Stimulated activated CD8-positive, alpha-beta memory T cell treated with anti-CD3 and anti-CD28 coated beads, Interleukin-4, amount 100 ng/mL, for 48 hours (primary cell): ENCODE measurements at regions not wholly inside any gene's neighbourhood (a gene's known extent, or its start where the extent isn't known, plus 50 kb on each side); places are given as distances from the start of the nearest gene placed in this dataset.

Experiments used
- DNase-seq: peaks from one replicate; pipeline ENCODE4 v3.0.0-alpha.2; 2020

DNA sequence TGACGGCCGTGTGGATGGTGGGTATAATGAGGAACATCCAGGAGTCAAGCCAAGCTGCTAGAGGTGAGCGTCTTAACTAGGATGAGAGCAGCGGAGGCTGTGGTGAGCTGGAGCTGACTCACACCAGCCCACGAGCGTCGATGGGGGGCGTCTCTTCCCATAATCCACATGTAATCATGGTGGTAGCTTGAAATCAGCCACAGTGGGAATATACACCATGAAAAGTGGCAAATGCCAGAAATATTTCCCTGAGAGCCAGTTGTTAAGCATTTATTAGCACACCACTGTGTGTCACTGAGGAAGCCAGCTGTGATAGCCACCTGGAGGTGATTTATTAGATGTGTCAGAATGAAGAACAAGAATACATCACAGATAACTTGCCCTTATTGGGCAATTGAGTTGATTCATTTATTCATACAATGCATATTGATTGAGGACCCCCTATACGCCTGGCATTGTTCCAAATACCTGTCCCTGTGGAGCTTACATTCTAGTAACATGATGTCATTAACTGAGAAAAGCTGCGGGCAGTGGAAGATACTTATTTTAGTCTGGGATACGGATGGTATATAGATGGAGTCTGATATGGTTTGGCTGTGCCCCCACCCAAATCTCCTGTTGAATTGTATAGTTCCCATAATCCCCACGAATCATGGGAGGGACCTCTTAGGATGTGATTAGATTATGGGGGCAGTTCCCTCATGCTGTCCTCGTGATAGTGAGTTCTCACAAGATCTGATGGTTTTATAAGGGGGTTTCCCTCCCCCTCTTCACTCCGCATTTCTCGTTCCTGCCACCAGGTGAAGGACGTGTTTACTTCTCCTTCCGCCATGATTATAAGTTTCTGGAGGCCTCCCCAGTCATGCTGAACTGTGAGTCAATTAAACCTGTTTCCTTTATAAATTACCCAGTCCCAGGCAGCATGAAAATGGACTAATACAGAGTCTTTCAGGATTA is 473.4 kb downstream of the METTL15 start:
- DNase-seq = no peak

DNA sequence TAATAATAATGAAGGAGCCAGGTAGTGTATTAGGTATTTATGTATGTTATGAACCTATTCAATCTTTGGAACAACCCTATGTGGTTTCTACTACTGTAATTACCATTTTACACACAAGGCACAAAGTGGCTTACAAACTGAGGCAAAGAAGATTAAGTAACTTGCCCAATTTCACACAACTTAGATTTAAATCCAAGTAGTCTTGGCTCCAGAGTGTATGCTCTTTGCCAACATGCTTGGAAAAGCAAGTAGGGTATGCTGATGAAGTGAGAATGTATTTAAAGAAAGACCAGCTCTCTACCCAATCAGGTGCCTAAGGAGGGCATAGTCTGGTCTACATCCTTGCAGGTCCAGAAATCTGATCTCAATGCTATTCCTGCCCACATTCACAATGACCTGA is 463.2 kb downstream of the METTL15 start:
- DNase-seq = no peak

DNA sequence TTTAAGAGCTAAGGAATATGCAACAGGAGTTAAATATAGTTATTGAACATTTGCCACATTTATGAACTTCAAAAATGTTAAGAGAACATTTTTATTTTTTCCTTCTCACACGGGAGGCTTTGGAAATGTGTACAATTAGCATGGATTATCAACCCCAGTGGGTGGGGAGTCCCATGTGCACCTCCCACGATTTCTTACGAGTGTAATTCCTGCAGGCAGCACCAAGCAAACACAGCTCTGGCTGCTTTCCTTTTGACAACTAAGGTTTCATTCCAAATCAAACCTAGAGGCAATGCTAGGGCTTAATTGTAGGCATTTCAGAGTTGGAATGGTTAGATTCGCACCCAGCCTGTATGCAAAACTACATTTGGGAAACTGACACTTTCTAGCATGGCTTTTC is 460.9 kb downstream of the METTL15 start:
- no peak for DNase-seq

DNA sequence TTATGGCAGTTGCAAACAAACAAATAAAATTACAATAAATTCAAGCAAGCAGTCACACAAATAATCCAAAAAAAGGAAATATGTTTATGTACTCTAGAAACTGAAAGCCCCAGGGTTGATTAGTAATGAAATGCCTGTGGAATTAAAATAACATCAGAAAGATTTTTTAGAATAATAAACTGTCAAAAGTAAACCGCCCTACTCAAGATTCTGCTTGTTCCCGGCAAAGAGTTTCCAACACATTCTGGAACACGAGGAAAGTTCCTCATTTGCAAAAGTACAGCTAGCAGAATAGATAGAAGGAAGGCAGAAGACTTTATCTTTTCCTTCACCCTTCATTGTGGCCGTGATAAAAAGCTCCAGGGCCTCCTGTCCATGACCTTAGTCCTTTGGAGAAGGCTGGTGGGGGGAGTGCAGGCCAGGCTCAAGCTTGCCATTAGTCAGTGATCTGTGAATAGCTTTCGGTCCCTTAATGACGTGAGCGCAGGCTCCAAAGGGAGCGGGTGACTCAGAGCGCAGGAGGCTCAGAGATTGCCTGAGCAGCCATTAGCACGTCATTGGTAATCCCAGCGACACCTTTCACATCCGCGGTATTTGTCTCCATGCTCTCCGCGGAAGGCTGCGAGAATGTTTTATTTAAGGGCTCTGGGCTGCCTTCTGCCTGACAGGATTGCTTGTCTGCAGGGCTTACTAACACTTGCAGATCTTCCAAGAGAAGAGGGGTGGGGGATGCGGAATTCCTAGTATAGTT is 458.3 kb downstream of the METTL15 start:
- no peak for DNase-seq

DNA sequence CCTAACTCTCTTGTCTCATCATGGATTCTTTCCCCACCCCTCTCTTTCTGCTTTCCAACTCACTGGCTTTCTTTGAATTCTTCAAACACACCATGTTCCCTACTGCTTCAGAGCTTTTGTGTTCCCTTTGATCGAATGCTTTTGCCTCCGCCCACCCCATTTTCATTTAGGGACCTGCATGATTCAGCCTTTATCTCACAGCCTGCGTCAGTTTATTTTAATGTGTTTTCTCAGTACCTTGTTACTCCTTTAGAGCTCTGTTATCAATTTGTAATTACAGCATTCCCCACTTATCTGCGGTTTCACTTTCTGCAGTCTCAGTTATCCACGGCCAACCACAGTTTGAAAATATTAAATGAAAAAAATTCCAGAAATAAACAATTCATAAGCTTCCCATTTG is 451.3 kb downstream of the METTL15 start:
- no peak for DNase-seq

DNA sequence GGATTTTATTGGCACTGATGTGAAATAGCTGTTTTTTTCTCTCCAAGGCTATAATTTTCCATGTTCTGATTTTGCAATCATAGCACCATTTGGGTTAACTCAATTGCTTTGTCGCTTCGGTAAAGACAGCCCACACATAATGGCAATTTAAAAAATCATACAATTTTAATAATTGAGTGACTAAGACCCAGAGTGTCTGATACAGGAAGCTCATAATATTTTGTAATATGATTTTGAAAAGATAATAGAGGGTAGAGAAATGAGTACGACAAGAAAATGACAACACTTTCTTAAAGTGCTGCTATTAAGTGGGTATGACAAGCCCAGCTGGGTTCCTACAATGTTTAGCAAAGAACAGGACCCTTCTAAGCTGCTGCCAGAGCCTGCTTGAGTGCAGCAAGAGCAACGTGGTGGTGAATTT is 439.1 kb downstream of the METTL15 start:
- DNase-seq = no peak

DNA sequence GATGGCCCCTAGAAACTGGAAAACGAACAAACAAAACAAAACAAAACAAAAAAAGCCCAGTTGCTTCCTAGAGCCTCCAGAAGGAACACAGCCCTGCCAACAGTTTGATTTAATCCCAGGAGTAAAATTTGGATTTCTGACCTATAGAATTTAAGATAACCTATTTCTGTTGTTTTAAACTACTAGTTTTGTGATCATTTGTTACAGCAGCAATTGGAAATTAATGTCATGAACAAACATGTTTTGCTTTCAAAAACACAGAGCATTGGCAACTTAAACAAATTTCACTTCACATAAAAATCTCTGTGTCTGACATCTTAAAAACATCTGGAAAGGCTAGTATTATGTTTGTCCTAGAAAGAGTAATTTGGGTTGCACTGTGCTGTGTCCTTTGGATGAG is 437.3 kb downstream of the METTL15 start:
- DNase-seq = no peak

DNA sequence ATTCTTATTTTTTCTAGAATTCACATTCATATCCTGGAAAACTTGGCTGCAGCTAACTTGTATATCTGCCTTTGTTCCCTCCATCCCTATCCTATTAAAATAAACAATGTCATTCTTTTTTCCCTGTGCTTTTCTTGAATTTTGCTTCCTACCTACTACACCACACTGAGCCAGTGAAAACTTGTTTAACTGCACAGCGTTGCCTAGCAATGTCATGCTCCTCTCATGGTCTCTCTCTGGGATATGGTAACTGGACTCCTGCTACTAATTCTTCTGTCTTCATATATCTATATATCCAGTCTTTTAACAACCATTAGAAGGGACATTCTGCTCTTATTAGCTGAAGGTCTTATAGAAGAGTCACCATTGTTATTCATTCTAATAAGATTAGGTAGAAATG is 434.4 kb downstream of the METTL15 start:
- DNase-seq = no peak

DNA sequence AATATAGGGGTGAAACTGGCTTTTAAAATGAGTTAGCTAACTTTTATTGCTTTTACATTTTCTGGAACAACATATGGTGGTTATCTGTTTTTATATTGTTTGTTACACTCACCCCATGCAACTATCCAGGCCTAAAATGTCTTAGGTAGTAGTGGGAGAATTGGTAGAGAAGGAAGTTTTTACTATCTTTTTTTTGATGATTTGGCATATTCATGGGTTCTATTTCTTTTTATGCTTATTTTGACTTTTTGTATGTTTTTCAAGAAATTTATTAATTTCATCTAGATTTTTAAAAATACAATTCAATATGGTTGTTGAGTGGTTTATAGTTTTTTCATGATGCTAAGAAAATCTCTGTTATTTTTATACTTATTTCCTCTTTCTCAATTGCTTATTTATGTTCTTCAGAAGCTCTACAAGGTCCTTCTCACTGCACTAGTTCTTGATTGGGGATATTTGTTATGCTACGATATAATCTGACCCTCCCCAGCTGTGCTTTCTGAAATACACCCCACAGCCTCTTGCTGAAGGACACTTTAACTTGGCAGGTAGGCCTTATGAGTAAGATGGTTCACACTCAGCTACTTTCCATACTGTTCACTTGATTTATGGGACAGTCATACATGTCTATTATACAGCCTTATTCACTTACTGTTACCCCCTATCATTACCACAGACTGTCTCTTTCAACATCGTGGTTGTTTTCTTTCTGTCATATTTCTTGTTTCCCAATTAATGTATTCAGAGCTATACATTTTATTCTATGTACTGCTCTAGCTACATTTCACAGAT is 431.2 kb downstream of the METTL15 start:
- DNase-seq = no peak

DNA sequence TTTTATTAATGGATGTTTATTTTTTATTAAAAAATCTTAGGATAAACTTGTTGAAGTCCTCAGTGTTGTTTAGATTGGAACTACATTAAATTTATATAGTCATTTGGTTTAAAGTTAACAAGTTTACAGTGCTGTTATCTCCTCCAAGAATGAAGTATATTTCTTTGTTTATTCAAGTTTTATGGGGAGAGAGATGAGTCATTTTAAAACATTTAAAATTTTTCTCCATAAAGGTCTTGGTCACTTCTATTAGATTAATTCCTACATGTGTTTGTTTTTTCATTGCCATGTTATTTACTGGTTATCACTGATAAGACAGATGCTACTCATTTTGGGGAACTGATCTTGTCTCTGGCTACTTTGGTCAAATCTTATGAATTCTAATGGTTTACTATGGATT is 429.6 kb downstream of the METTL15 start:
- no peak for DNase-seq

DNA sequence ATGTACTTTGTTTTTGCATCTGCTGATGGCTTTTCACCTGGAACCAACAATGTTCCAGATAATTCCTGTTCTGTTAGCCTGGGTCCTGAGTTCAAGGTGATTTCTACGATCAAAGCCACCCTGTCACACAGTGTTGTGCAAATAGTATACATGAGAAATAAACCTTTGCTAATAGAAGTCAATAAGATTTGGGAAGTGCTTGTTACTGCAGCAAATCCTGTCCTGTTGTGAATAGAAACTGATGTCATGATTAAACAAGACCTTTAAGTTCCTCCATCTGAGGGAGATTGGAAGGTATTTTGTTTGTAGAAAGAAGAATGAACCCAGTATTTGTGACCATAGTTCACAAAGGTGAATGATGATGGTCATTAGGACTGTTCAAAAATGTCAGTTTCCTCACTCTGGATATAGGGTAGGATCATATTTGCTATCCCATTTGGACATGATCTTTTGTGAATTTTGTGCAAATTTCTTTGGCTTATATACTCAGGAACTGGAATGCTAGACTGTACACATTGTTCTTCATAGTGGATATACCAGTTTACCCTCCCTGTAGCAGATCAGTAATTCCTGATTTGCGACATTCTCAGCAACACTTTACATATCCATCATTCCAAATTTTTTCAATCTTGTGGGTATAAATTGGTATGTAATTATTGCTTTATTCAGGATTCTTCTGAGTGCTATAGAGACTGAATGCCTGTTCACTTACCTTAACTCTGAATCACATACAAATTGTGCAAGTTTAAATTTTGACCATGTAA is 428.5 kb downstream of the METTL15 start:
- no peak for DNase-seq

DNA sequence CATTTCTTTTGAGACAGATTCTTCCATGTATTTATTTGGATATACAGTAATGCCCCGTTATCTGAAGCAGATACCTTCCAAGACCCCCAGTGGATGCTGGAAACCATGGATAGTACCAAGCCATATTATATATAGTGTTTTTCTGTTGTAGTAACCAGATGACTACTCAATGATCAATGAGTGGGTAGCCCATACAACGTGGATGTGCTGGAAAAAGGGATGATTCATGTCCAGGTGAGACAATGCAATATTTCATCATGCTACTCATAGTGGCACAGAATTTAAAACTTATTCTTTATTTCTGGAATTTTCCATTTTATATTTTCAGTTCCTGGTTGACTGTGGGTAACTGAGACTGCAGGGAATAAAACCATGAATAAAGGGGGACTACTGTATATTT is 427.5 kb downstream of the METTL15 start:
- DNase-seq = no peak

DNA sequence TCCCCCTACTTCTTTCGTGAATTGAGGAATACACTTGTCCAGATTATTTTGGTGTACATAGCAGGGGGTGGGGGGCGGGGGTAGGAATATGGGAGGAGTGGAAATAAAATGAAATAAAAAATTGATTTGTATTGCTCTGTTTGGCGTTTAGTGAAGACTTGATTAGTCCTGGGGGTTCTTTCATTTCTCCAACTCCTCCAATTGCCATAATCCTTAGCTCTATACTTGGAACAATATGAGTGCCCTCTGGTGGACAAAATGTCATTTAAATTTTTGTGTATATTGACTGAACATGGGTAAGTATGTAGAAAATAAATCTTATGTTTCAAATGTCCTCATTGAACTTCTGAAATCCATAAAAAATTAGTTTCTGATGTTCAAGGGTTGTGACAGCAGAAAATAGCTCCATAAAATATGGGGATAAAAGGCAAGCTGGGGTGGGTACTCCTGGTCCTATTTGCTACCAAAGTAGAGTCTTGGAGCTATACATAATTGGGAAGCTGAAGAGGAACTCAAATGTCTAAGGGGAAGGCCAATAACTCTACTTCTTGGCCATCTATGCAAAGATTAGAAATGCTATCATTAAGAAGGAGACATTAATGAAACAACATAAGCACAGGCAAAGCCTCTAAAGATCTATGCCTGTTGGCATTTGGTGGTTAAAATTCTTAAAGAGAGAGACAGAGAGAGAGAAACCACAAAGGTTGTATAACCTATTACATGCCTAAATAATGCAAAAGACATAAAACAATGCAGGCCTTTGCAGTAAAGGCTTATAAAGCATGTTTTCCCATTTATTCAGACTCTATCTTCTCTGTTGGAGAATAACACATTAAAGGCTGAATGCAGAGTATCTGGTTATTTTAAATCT is 421.6 kb downstream of the METTL15 start:
- no peak for DNase-seq

DNA sequence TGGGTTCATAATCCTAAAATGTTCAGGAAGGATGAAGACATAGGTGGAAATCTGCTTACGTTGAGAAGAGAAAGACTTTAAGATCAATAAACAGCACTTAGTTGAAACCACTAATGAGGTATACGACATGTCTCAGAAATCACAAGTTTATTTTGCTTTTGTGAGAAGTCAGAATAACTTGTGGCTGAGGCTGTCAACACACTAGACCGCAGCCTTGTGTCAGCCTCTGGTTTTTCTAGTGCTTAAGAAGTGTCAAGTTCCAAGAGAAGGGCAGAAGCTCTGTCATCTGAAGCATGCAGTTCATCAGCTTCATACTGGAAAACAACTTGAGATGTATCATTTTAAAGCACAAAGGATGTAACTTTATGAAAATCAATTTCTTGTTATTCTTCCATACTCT is 420.9 kb downstream of the METTL15 start:
- no peak for DNase-seq

DNA sequence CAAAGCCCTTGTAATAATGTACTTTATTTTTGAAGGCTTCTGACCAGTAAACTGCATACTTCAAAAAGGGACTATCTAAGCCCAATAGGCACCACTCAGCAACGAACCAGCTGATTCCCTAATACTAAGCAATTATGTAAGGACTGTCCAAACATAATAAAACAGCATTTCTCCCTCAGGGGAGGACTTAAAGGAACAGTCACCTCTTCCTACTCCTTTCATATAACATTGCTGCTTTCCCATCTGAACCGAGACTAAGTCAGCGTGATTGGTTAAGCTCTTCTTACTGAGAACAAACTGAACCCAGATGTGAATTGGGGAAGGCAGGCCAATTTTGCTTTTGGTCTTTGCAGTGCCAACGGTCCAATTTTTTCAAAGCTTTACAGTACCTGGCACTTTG is 420.0 kb downstream of the METTL15 start:
- DNase-seq = no peak

DNA sequence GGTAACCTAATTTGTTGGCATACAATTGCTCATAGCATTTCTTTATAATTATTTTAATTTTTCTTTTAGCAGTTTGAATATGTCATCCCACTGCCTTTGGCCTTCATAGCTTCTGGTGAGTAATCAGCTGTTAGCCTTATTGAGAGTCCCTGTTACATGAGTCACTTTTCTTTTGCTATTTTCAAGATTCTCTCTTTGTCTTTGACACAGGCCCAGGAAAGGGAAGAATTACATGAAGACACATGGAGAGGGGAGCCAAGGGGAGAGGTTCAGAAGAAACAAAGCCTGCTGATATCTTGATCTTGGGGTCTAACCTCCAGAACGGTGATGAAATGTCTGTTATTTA is 418.2 kb downstream of the METTL15 start:
- DNase-seq = no peak

DNA sequence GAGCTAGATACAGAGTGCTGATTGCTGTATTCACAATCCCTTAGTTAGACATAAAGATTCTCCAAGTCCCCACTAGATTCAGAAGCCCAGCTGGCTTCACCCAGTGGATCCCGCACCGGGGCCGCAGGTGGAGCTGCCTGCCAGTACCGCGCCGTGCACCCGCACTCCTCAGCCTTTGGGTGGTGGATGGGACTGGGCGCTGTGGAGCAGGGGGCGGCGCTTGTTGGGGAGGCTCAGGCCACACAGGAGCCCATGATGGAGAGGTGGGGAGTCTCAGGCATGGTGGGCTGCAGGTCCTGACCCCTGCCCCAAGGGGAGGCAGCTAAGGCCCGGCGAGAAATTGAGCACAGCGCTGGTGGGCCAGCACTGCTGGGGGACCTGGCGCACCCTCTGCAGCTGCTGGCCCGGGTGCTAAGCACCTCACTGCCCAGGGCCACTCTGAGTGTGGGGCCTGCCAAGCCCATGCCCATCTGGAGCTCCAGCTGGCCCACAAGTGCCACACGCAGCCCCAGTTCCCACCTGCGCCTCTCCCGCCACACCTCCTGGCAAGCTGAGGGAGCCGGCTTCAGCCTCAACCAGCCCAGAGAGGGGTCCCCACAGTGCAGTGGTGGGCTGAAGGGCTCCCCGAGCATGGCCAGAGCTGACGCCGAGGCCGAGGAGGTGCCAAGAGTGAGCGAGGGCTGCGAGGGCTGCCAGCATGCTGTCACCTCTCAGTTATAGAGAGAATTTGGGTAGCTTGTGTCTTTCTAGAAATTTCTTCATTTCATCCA is 417.6 kb downstream of the METTL15 start:
- no peak for DNase-seq

DNA sequence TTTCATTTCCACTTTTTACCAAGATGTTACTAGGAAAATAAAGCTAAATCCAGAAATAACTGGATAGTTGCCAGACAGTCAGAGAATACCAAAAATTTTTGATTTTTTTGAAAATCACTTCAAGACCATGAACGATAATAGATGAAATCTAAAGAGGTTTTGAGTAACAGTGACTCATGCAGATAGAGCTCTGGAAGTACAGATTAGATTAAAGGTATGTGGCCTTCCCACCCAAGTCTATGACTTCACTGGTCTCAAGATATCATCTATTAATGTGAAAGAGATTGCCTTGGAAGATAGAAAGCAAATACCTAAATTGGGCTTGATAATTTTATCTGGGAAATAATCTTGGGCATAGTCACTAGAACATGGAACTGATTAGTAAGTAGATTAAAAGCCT is 415.9 kb downstream of the METTL15 start:
- DNase-seq = no peak

DNA sequence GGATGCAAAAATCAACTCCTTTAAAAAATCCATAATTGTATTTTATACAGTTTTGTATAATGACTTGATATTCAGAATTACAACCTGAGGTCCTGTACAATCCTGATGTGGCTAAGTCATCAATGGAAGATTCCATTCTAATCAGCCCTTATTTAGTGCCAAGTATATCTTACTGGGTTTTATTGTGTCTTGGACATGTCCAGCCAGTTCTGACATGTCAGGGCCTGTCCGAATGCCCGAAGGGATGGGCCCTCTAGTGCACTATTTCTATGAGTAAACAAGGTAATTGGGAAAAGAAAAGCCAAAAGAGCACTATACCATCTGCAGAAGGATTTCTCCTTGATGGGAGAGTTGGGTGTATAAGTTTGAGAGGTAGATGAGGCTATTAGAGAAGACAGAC is 412.9 kb downstream of the METTL15 start:
- no peak for DNase-seq

DNA sequence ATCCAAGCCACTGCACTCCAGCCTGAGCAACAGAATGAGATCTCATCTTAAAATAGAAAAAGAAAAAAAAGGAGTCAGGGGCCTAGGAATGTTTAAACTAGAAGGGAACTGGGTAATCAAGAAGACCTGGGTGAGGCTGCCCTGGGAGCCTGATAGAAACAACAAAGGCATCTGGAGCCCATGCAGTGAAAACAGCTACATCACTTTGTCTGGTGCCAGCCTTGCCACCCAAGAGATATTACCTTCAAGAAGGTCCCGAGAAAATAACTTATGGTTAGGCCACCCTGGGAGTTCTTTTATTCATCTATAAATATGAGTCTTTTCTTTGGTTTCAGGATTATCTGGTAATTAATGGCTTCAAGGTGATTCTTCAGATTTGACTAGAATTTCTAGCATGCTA is 412.1 kb downstream of the METTL15 start:
- DNase-seq = no peak

DNA sequence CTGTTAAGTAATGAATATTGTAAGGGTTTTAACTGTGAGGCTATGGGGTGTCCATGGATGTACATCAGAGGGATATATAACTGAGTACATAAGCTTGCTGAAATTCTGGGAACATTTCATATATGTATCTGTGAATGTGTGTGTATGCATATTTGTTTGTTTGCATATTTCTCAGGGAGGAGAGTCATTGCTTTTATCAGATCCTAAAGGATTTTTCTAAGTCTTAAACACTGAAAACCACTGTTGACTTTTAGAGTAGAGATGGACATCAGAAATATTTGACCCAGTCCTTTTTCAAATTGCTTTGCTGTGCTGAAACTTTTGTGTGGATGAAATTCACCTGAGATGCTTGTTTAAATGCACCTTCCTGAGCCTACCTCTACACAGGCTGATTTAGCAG is 410.6 kb downstream of the METTL15 start:
- no peak for DNase-seq
